ENCODE measurements at regions not wholly inside any gene's neighbourhood (a gene's known extent, or its start where the extent isn't known, plus 50 kb on each side); places are given as distances from the start of the nearest gene placed in this dataset.

- Histone ChIP-seq H3K27ac (no peak overlapping the region), H3K36me3 (ENCODE audit: control insufficient read depth, insufficient read depth, low read length) (no peaks in the 10 kb centered on the region), H3K4me3 (ENCODE audit: low read depth, low read length) (no peak overlapping the region), H3K79me2 (no peaks in the 10 kb centered on the region), H3K4me1 (no peaks in the 10 kb centered on the region), H3K27me3 (ENCODE audit: control insufficient read depth, insufficient read depth, low read length) (no peaks in the 10 kb centered on the region), H2AFZ (no peak overlapping the region), H3K4me2 (ENCODE audit: low read length) (no peak overlapping the region), H3K9me3 (ENCODE audit: control insufficient read depth, low read length) (no peaks in the 10 kb centered on the region), H3K9ac (no peak overlapping the region)
- no peak for TF ChIP-seq CTCF (IDR thresholded peaks at IDR 0.05)
Measured at GRCh38 chr10:36819781-36820180, 305.6 kb upstream of the ANKRD30A start.

- Histone ChIP-seq H3K27me3 (ENCODE audit: control insufficient read depth, insufficient read depth, low read length) (no peaks in the 10 kb centered on the region), H2AFZ (no peak overlapping the region), H3K9me3 (ENCODE audit: control insufficient read depth, low read length) (no peaks in the 10 kb centered on the region), H3K27ac (no peak overlapping the region), H3K4me2 (ENCODE audit: low read length) (no peak overlapping the region), H3K4me1 (no peaks in the 10 kb centered on the region), H3K9ac (no peak overlapping the region), H3K36me3 (ENCODE audit: control insufficient read depth, insufficient read depth, low read length) (no peaks in the 10 kb centered on the region), H3K79me2 (no peaks in the 10 kb centered on the region), H3K4me3 (ENCODE audit: low read depth, low read length) (no peak overlapping the region)
- TF ChIP-seq CTCF (IDR thresholded peaks at IDR 0.05): no peak
Measured at GRCh38 chr10:36817898-36818297, 307.5 kb upstream of the ANKRD30A start.

- Histone ChIP-seq H2AFZ (no peak overlapping the region), H3K27ac (no peak overlapping the region), H3K36me3 (ENCODE audit: control insufficient read depth, insufficient read depth, low read length) (no peaks in the 10 kb centered on the region), H3K9ac (no peak overlapping the region), H3K4me2 (ENCODE audit: low read length) (no peak overlapping the region), H3K79me2 (no peaks in the 10 kb centered on the region), H3K9me3 (ENCODE audit: control insufficient read depth, low read length) (no peaks in the 10 kb centered on the region), H3K27me3 (ENCODE audit: control insufficient read depth, insufficient read depth, low read length) (no peaks in the 10 kb centered on the region), H3K4me3 (ENCODE audit: low read depth, low read length) (no peak overlapping the region), H3K4me1 (no peaks in the 10 kb centered on the region)
- TF ChIP-seq CTCF (IDR thresholded peaks at IDR 0.05): no peak
Measured at GRCh38 chr10:36808625-36809362, 316.6 kb upstream of the ANKRD30A start.

GRCh38 chr10:36803229-36803628, 322.2 kb upstream of the ANKRD30A start:
- Histone ChIP-seq H3K27ac (no peak overlapping the region), H3K4me3 (ENCODE audit: low read depth, low read length) (no peak overlapping the region), H3K27me3 (ENCODE audit: control insufficient read depth, insufficient read depth, low read length) (no peaks in the 10 kb centered on the region), H3K9ac (no peak overlapping the region), H3K9me3 (ENCODE audit: control insufficient read depth, low read length) (no peaks in the 10 kb centered on the region), H2AFZ (peak overlapping the region; percentile 23), H3K36me3 (ENCODE audit: control insufficient read depth, insufficient read depth, low read length) (no peaks in the 10 kb centered on the region), H3K4me1 (no peaks in the 10 kb centered on the region), H3K4me2 (ENCODE audit: low read length) (no peak overlapping the region), H3K79me2 (no peaks in the 10 kb centered on the region)
- no peak for TF ChIP-seq CTCF (IDR thresholded peaks at IDR 0.05)

Data from parathyroid adenoma (tissue), 2 donors.